SU-DHL-6 (cell line): ENCODE measurements at regions not wholly inside any gene's neighbourhood (a gene's known extent, or its start where the extent isn't known, plus 50 kb on each side); places are given as distances from the start of the nearest gene placed in this dataset.

Source experiments
- EZH2phosphoT487 ChIP-seq: fragments of 200-600 bp; sonication (generic), shearing (Covaris generic); conservative IDR thresholded peaks from 2 replicates; pipeline ENCODE4 v1.6.1; 2018; ENCODE audit warnings: mild to moderate bottlenecking, antibody characterized with exemption, low read length, moderate library complexity, mixed read lengths
- TF ChIP-seq, protein P1 (sequence below): fragments of 200-600 bp; sonication (generic); IDR thresholded peaks from one replicate; pipeline ENCODE4 v1.5.1; 2017; ENCODE audit warnings: antibody characterized with exemption, mild to moderate bottlenecking, low read length, moderate library complexity; ENCODE audit not compliant: insufficient read depth, poor library complexity, severe bottlenecking

DNA sequence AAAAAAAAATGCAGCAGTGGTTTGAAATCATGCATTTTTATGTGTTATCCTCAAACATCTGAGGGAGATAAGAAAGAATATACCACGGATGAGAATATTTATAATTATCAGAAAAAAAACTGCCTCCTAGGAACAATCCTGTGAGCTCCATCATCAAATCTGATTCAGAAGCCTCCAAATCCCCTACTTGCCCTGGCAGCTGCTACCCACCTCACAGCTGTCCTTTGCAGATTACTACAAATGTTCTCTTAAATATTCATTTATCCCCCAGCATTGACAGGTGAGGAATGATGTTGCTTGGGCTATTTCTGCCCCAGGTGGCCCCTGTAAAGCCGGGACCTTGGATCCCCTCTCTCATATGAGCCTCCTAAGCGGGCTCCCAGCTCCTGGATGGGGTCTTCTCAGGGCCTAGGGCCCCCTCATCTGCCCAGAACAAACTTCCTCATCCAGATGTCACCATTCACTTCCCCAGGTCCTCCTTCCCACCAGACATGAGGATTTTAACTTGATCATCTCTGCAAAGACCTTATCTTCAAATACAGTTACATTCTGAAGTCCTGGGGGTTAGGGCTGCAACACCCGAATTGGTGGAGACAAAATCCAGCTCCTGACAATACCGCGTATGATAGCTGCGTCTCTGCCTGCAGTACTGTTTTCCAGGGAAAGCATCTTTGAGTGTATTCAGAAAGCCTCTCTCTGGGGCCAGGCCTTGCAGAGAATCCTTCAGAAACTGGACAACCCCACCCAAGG lies 81.9 kb upstream of the INSIG1 start:
- TF ChIP-seq, protein P1, sequence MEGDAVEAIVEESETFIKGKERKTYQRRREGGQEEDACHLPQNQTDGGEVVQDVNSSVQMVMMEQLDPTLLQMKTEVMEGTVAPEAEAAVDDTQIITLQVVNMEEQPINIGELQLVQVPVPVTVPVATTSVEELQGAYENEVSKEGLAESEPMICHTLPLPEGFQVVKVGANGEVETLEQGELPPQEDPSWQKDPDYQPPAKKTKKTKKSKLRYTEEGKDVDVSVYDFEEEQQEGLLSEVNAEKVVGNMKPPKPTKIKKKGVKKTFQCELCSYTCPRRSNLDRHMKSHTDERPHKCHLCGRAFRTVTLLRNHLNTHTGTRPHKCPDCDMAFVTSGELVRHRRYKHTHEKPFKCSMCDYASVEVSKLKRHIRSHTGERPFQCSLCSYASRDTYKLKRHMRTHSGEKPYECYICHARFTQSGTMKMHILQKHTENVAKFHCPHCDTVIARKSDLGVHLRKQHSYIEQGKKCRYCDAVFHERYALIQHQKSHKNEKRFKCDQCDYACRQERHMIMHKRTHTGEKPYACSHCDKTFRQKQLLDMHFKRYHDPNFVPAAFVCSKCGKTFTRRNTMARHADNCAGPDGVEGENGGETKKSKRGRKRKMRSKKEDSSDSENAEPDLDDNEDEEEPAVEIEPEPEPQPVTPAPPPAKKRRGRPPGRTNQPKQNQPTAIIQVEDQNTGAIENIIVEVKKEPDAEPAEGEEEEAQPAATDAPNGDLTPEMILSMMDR: no peak
- TF ChIP-seq EZH2phosphoT487: no peak
